GM23338 (cell line): ENCODE measurements at regions not wholly inside any gene's neighbourhood (a gene's known extent, or its start where the extent isn't known, plus 50 kb on each side); places are given as distances from the start of the nearest gene placed in this dataset.

Source experiments
- ATAC-seq: fragments of 200-7000 bp; cut with Tn5 transposase; 3 replicates; pipeline ENCODE4 v1.9.1; 2020
- DNase-seq: peaks from one replicate; pipeline ENCODE4 v3.0.0-alpha.2; 2015; ENCODE audit warnings: low spot score
- H2AFZ ChIP-seq: fragments of 200-600 bp; sonication (generic); 2 replicates; pipeline ENCODE4 v1.8.0; 2016; ENCODE audit warnings: antibody characterized with exemption, mild to moderate bottlenecking, moderate library complexity
- H3F3A ChIP-seq: fragments of 200-600 bp; sonication (generic); replicated peaks from 2 replicates; pipeline ENCODE4 v1.8.0; 2017; ENCODE audit warnings: antibody characterized with exemption, mixed run types, low read depth
- H3K27ac ChIP-seq: fragments of 200-600 bp; sonication (generic); 2 replicates; pipeline ENCODE4 v1.6.1; 2016; ENCODE audit warnings: low read depth
- H3K27me3 ChIP-seq: fragments of 200-600 bp; sonication (generic); 2 replicates; pipeline ENCODE4 v1.8.0; 2016; ENCODE audit warnings: mild to moderate bottlenecking, mixed run types, moderate library complexity; ENCODE audit not compliant: insufficient read depth
- H3K36me3 ChIP-seq: fragments of 200-600 bp; sonication (generic); 2 replicates; pipeline ENCODE4 v1.8.0; 2016; ENCODE audit warnings: mild to moderate bottlenecking; ENCODE audit not compliant: insufficient read depth
- H3K4me1 ChIP-seq: fragments of 200-600 bp; sonication (generic); 2 replicates; pipeline ENCODE4 v1.8.0; 2016; ENCODE audit warnings: mild to moderate bottlenecking, moderate library complexity; ENCODE audit not compliant: insufficient read depth
- H3K4me2 ChIP-seq: fragments of 200-600 bp; sonication (generic); 2 replicates; pipeline ENCODE4 v1.7.1; 2017; ENCODE audit warnings: mixed run types
- H3K4me3 ChIP-seq: fragments of 200-600 bp; sonication (generic); 2 replicates; pipeline ENCODE4 v1.6.1; 2016; ENCODE audit warnings: mixed run types
- H3K79me2 ChIP-seq: fragments of 200-600 bp; sonication (generic); replicated peaks from 2 replicates; pipeline ENCODE4 v1.8.0; 2017; ENCODE audit warnings: mild to moderate bottlenecking; ENCODE audit not compliant: insufficient read depth
- H3K9me2 ChIP-seq: fragments of 200-600 bp; sonication (generic); 2 replicates; pipeline ENCODE4 v1.8.0; 2017; ENCODE audit not compliant: insufficient read depth
- H4K20me1 ChIP-seq: fragments of 200-600 bp; sonication (generic); replicated peaks from 2 replicates; pipeline ENCODE4 v1.8.0; 2017; ENCODE audit warnings: mild to moderate bottlenecking; ENCODE audit not compliant: insufficient read depth
- H3K27ac Mint-ChIP-seq: 2 replicates; pipeline ENCODE4 v1.8.0; 2020; ENCODE audit warnings: inconsistent platforms, mild to moderate bottlenecking, moderate library complexity, mixed read lengths
- H3K27me3 Mint-ChIP-seq: 3 replicates; pipeline ENCODE4 v1.8.0; 2022; ENCODE audit warnings: low read depth, mild to moderate bottlenecking, moderate library complexity, mixed read lengths, inconsistent platforms; ENCODE audit not compliant: insufficient read depth, poor library complexity
- H3K36me3 Mint-ChIP-seq: 3 replicates; pipeline ENCODE4 v1.8.0; 2021; ENCODE audit warnings: low read depth, mild to moderate bottlenecking, inconsistent platforms, moderate library complexity, mixed read lengths
- H3K4me1 Mint-ChIP-seq: 3 replicates; pipeline ENCODE4 v1.8.0; 2020; ENCODE audit warnings: mild to moderate bottlenecking, inconsistent platforms, mixed read lengths
- H3K4me3 Mint-ChIP-seq: 3 replicates; pipeline ENCODE4 v1.8.0; 2021; ENCODE audit warnings: moderate library complexity, mild to moderate bottlenecking, inconsistent platforms, mixed read lengths
- H3K9me3 Mint-ChIP-seq: 3 replicates; pipeline ENCODE4 v1.8.0; 2020; ENCODE audit warnings: moderate library complexity, mild to moderate bottlenecking, inconsistent platforms, mixed read lengths
- CREB1 ChIP-seq: fragments of 250-450 bp; sonication (Bioruptor Pico); IDR thresholded peaks from 2 replicates; pipeline ENCODE4 v1.5.0; 2020; ENCODE audit warnings: low read depth, mild to moderate bottlenecking, moderate library complexity
- EZH2 ChIP-seq: fragments of 200-600 bp; sonication (generic); IDR thresholded peaks from one replicate; pipeline ENCODE4 v1.8.0; 2017; ENCODE audit warnings: antibody characterized with exemption, mild to moderate bottlenecking, low read depth; ENCODE audit not compliant: unreplicated experiment
- JUNB ChIP-seq: IDR thresholded peaks from one replicate; pipeline ENCODE4 v1.6.1; 2016; ENCODE audit warnings: antibody characterized with exemption; ENCODE audit not compliant: unreplicated experiment
- NANOG ChIP-seq: IDR thresholded peaks from 2 replicates; pipeline ENCODE4 v1.6.1; 2016; ENCODE audit warnings: antibody characterized with exemption, borderline replicate concordance
- REST ChIP-seq: IDR thresholded peaks from one replicate; pipeline ENCODE4 v1.6.1; 2018; ENCODE audit warnings: antibody characterized with exemption; ENCODE audit not compliant: unreplicated experiment
- STAT1 ChIP-seq: IDR thresholded peaks from one replicate; pipeline ENCODE4 v1.6.1; 2016; ENCODE audit warnings: antibody characterized with exemption; ENCODE audit not compliant: unreplicated experiment
- ZNF114 ChIP-seq: fragments of 250-450 bp; sonication (Bioruptor Pico); IDR thresholded peaks from 2 replicates; pipeline ENCODE4 v1.5.0; 2020; ENCODE audit warnings: mild to moderate bottlenecking, moderate library complexity
- ZNF331 ChIP-seq: fragments of 250-450 bp; sonication (Bioruptor Pico); IDR thresholded peaks from 2 replicates; pipeline ENCODE4 v1.5.0; 2020; ENCODE audit warnings: low read depth, mild to moderate bottlenecking, moderate library complexity
- ZNF462 ChIP-seq: fragments of 250-450 bp; sonication (Bioruptor Pico); IDR thresholded peaks from 2 replicates; pipeline ENCODE4 v1.5.0; 2020; ENCODE audit warnings: mild to moderate bottlenecking, moderate library complexity
- TF ChIP-seq, protein P1 (sequence below): IDR thresholded peaks from 2 replicates; pipeline ENCODE4 v1.6.1; 2016; ENCODE audit warnings: antibody characterized with exemption
- TF ChIP-seq, protein P2 (sequence below), 2 experiments: fragments of 200-600 bp in 1 of 2; sonication (generic) in 1 of 2; conservative IDR thresholded peaks; 2 replicates each; pipeline versions ENCODE4 v1.5.1 to v1.6.1; 2016 to 2017; ENCODE audit warnings: antibody characterized with exemption in 2 of 2, low read depth in 2 of 2, mild to moderate bottlenecking in 2 of 2, moderate library complexity in 1 of 2

GRCh38 chr12:58071994-58072393 lies 130.6 kb downstream of the ATP23 start:
- H3K4me3 ChIP-seq: no peak overlapping the region
- H3K9me3 Mint-ChIP-seq: peaks cover 4% of the 10 kb centered on the region; the same call in 2 of the 3 replicates
- H3K27ac ChIP-seq: no peak overlapping the region
- no peaks in the 10 kb centered on the region for H3K36me3 ChIP-seq
- no peaks in the 10 kb centered on the region for H3K27me3 Mint-ChIP-seq
- no peaks in the 10 kb centered on the region for H4K20me1 ChIP-seq
- DNase-seq (no peak), ATAC-seq (no peak)
- peaks cover 9% of the 10 kb centered on the region; the same call in 2 of the 3 replicates for H3K4me1 Mint-ChIP-seq
- no peaks in the 10 kb centered on the region; the same call in 1 of the 2 replicates for H3K4me1 ChIP-seq
- TF ChIP-seq EZH2 (no peak), CREB1 (no peak), ZNF462 (no peak), NANOG (no peak), REST (no peak), JUNB (no peak), ZNF331 (CRISPR knock-in tag) (no peak), ZNF114 (CRISPR knock-in tag) (no peak), STAT1 (no peak)
- TF ChIP-seq, protein P1, sequence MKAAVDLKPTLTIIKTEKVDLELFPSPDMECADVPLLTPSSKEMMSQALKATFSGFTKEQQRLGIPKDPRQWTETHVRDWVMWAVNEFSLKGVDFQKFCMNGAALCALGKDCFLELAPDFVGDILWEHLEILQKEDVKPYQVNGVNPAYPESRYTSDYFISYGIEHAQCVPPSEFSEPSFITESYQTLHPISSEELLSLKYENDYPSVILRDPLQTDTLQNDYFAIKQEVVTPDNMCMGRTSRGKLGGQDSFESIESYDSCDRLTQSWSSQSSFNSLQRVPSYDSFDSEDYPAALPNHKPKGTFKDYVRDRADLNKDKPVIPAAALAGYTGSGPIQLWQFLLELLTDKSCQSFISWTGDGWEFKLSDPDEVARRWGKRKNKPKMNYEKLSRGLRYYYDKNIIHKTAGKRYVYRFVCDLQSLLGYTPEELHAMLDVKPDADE: no peak
- TF ChIP-seq, protein P2, sequence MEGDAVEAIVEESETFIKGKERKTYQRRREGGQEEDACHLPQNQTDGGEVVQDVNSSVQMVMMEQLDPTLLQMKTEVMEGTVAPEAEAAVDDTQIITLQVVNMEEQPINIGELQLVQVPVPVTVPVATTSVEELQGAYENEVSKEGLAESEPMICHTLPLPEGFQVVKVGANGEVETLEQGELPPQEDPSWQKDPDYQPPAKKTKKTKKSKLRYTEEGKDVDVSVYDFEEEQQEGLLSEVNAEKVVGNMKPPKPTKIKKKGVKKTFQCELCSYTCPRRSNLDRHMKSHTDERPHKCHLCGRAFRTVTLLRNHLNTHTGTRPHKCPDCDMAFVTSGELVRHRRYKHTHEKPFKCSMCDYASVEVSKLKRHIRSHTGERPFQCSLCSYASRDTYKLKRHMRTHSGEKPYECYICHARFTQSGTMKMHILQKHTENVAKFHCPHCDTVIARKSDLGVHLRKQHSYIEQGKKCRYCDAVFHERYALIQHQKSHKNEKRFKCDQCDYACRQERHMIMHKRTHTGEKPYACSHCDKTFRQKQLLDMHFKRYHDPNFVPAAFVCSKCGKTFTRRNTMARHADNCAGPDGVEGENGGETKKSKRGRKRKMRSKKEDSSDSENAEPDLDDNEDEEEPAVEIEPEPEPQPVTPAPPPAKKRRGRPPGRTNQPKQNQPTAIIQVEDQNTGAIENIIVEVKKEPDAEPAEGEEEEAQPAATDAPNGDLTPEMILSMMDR (conservative IDR thresholded peaks at IDR 0.05; ENCODE audit: low read depth in 2 of 2): no peak
- H3K4me2 ChIP-seq: no peak overlapping the region
- H2AFZ ChIP-seq: no peak overlapping the region
- no peaks in the 10 kb centered on the region for H3K36me3 Mint-ChIP-seq
- peaks cover 15% of the 10 kb centered on the region for H3K9me2 ChIP-seq
- no peaks in the 10 kb centered on the region for H3F3A ChIP-seq
- H3K79me2 ChIP-seq: no peaks in the 10 kb centered on the region
- no peaks in the 10 kb centered on the region for H3K27me3 ChIP-seq
- no peak overlapping the region for H3K27ac Mint-ChIP-seq
- no peak overlapping the region for H3K4me3 Mint-ChIP-seq
